ENCODE measurements at regions not wholly inside any gene's neighbourhood (a gene's known extent, or its start where the extent isn't known, plus 50 kb on each side); places are given as distances from the start of the nearest gene placed in this dataset.

- Mint-ChIP-seq H3K36me3 (no peaks in the 10 kb centered on the region), H3K27ac (no peak overlapping the region), H3K4me3 (no peak overlapping the region), H3K4me1 (peaks cover 7% of the 10 kb centered on the region), H3K9me3 (no peaks in the 10 kb centered on the region), H3K27me3 (ENCODE audit: low read depth) (no peaks in the 10 kb centered on the region)
- no peak for DNase-seq (ENCODE audit: low spot score in 2 of 2, unreplicated experiment in 2 of 2)
- no peak for TF ChIP-seq CTCF (IDR thresholded peaks at IDR 0.05; ENCODE audit: unreplicated experiment)
These were observed 130.7 kb upstream of the CPNE8 start for GRCh38 chr12:39036105-39036504.

- DNase-seq (ENCODE audit: low spot score in 2 of 2, unreplicated experiment in 2 of 2), result no peak
- Mint-ChIP-seq H3K4me1 (peaks cover 7% of the 10 kb centered on the region), H3K27ac (no peak overlapping the region), H3K9me3 (no peaks in the 10 kb centered on the region), H3K36me3 (no peaks in the 10 kb centered on the region), H3K27me3 (ENCODE audit: low read depth) (no peaks in the 10 kb centered on the region), H3K4me3 (no peak overlapping the region)
- TF ChIP-seq CTCF (IDR thresholded peaks at IDR 0.05; ENCODE audit: unreplicated experiment), result no peak
These were observed 128.4 kb upstream of the CPNE8 start for GRCh38 chr12:39033782-39034181.

GRCh38 chr12:39032448-39032847 is 127.1 kb upstream of the CPNE8 start:
- no peak overlapping the region for H3K27ac Mint-ChIP-seq
- no peak for DNase-seq (ENCODE audit: low spot score in 2 of 2, unreplicated experiment in 2 of 2)

GRCh38 chr12:39032034-39032433 is 126.6 kb upstream of the CPNE8 start:
- no peaks in the 10 kb centered on the region for H3K27me3 Mint-ChIP-seq (ENCODE audit: low read depth)
- no peaks in the 10 kb centered on the region for H3K36me3 Mint-ChIP-seq
- no peak for DNase-seq (ENCODE audit: low spot score in 2 of 2, unreplicated experiment in 2 of 2)
- no peaks in the 10 kb centered on the region for H3K9me3 Mint-ChIP-seq
- no peak for TF ChIP-seq CTCF (IDR thresholded peaks at IDR 0.05; ENCODE audit: unreplicated experiment)
- H3K4me3 Mint-ChIP-seq, result no peak overlapping the region
- no peak overlapping the region for H3K27ac Mint-ChIP-seq
- peaks cover 3% of the 10 kb centered on the region for H3K4me1 Mint-ChIP-seq

More at GRCh38 chr12:39032448-39032847, 127.1 kb upstream of the CPNE8 start:
- Mint-ChIP-seq H3K27me3 (ENCODE audit: low read depth) (no peaks in the 10 kb centered on the region), H3K4me3 (no peak overlapping the region), H3K9me3 (no peaks in the 10 kb centered on the region), H3K36me3 (no peaks in the 10 kb centered on the region), H3K4me1 (peaks cover 7% of the 10 kb centered on the region)
- TF ChIP-seq CTCF (IDR thresholded peaks at IDR 0.05; ENCODE audit: unreplicated experiment), result no peak

GRCh38 chr12:39028382-39028781 is 123.0 kb upstream of the CPNE8 start:
- H3K4me1 Mint-ChIP-seq, result no peaks in the 10 kb centered on the region
- no peak overlapping the region for H3K27ac Mint-ChIP-seq
- no peak overlapping the region for H3K4me3 Mint-ChIP-seq
- no peaks in the 10 kb centered on the region for H3K36me3 Mint-ChIP-seq
- no peak for TF ChIP-seq CTCF (IDR thresholded peaks at IDR 0.05; ENCODE audit: unreplicated experiment)
- no peak for DNase-seq (ENCODE audit: low spot score in 2 of 2, unreplicated experiment in 2 of 2)
- no peaks in the 10 kb centered on the region for H3K9me3 Mint-ChIP-seq
- no peaks in the 10 kb centered on the region for H3K27me3 Mint-ChIP-seq (ENCODE audit: low read depth)

GRCh38 chr12:39012870-39013269 is 107.5 kb upstream of the CPNE8 start:
- H3K27ac Mint-ChIP-seq, result no peak overlapping the region
- TF ChIP-seq CTCF (IDR thresholded peaks at IDR 0.05; ENCODE audit: unreplicated experiment), result no peak
- no peaks in the 10 kb centered on the region for H3K36me3 Mint-ChIP-seq
- no peaks in the 10 kb centered on the region for H3K27me3 Mint-ChIP-seq (ENCODE audit: low read depth)
- no peaks in the 10 kb centered on the region for H3K9me3 Mint-ChIP-seq
- no peak overlapping the region for H3K4me3 Mint-ChIP-seq
- no peaks in the 10 kb centered on the region for H3K4me1 Mint-ChIP-seq
- DNase-seq (ENCODE audit: low spot score in 2 of 2, unreplicated experiment in 2 of 2), result no peak

Measured in mesothelial cell of epicardium (in vitro differentiated cells).